Endothelial cell of umbilical vein (primary cell): ENCODE measurements at regions not wholly inside any gene's neighbourhood (a gene's known extent, or its start where the extent isn't known, plus 50 kb on each side); places are given as distances from the start of the nearest gene placed in this dataset.

Source experiments
- BruUV-seq: library from RNA; stranded (reverse); fragments of 400-500 nt; replicated peaks from 2 replicates; lab custom pipeline; 2021; lab: Mats Ljungman, UMichigan
- CTCF ChIA-PET: fragments of 300-600, 350-600 bp; sonication (Branson Sonifier 250); formaldehyde crosslinking; loops from one replicate; lab custom pipeline; 2021; ENCODE audit warnings: antibody characterized with exemption, inconsistent platforms; lab: Charles Lee
- POLR2A ChIA-PET: fragments of 300-600, 350-600 bp; sonication (Branson Sonifier 250); formaldehyde crosslinking; loops from one replicate; lab custom pipeline; 2021; ENCODE audit warnings: antibody characterized with exemption, inconsistent platforms; lab: Charles Lee
- DNase-seq: peaks from one replicate; pipeline ENCODE4 v3.0.0-alpha.2; 2011; ENCODE audit warnings: low read depth, low spot score
- FAIRE-seq: peaks from 2 replicates; lab custom pipeline; 2011; peaks lifted over from hg19 to GRCh38; lab: Jason Lieb, UNC
- H2AFZ ChIP-seq: 2 replicates; pipeline ENCODE4 v1.6.0; 2012; ENCODE audit warnings: low read depth, low read length, control low read depth, inconsistent platforms
- H3K27ac ChIP-seq: 2 replicates; pipeline ENCODE4 v1.5.1; 2011; ENCODE audit warnings: low read depth, mild to moderate bottlenecking, control low read depth, low read length, moderate library complexity; ENCODE audit not compliant: insufficient read depth
- H3K27me3 ChIP-seq, 2 experiments: 2 replicates each; pipeline versions ENCODE4 v1.6.0 to v1.6.1; 2011; ENCODE audit warnings: low read length in 2 of 2, mixed read lengths in 1 of 2; ENCODE audit not compliant: control insufficient read depth in 2 of 2, insufficient read depth in 2 of 2
- H3K36me3 ChIP-seq, 2 experiments: 2 replicates in 1 of 2; 3 replicates in 1 of 2; pipeline ENCODE4 v1.5.1; 2011; ENCODE audit warnings: low read length in 2 of 2, mild to moderate bottlenecking in 1 of 2, moderate library complexity in 1 of 2; ENCODE audit not compliant: control insufficient read depth in 2 of 2, insufficient read depth in 2 of 2; ENCODE audit errors: extremely low read depth in 1 of 2
- H3K4me1 ChIP-seq: 3 replicates; pipeline ENCODE4 v1.5.1; 2011; ENCODE audit warnings: mild to moderate bottlenecking, low read length; ENCODE audit not compliant: control insufficient read depth, insufficient read depth; ENCODE audit errors: extremely low read depth
- H3K4me2 ChIP-seq: 2 replicates; pipeline ENCODE4 v1.6.1; 2011; ENCODE audit warnings: low read length, control low read depth, mixed read lengths; ENCODE audit not compliant: insufficient read depth
- H3K4me3 ChIP-seq, 3 experiments: fragments of 200-600 bp in 1 of 3; sonication (generic), shearing (Covaris generic) in 1 of 3; replicated peaks in 1 of 3; 2 replicates each; pipeline ENCODE4 v1.5.1; 2011 to 2016; ENCODE audit warnings: control low read depth in 3 of 3, low read length in 3 of 3, mild to moderate bottlenecking in 2 of 3, inconsistent platforms in 1 of 3, low read depth in 1 of 3, moderate library complexity in 1 of 3; ENCODE audit not compliant: insufficient read depth in 1 of 3
- H3K79me2 ChIP-seq: 2 replicates; pipeline ENCODE4 v1.6.0; 2012; ENCODE audit warnings: low read length, inconsistent platforms; ENCODE audit not compliant: control insufficient read depth, insufficient read depth
- H3K9ac ChIP-seq: replicated peaks from 2 replicates; pipeline ENCODE3; 2011; ENCODE audit warnings: low read length, control low read depth; ENCODE audit not compliant: insufficient read depth; ENCODE audit errors: extremely low read depth
- H3K9me1 ChIP-seq: replicated peaks from 3 replicates; pipeline ENCODE4 v1.6.0; 2011; ENCODE audit warnings: mild to moderate bottlenecking, low read length; ENCODE audit not compliant: control insufficient read depth, insufficient read depth; ENCODE audit errors: extremely low read depth
- H3K9me3 ChIP-seq: replicated peaks from 2 replicates; pipeline ENCODE4 v1.5.1; 2012; ENCODE audit warnings: low read length, inconsistent platforms; ENCODE audit not compliant: control insufficient read depth, insufficient read depth
- H4K20me1 ChIP-seq: replicated peaks from 2 replicates; pipeline ENCODE3; 2011; ENCODE audit warnings: mild to moderate bottlenecking, low read length; ENCODE audit not compliant: control insufficient read depth, insufficient read depth; ENCODE audit errors: extremely low read depth
- CTCF ChIP-seq, 2 donors: IDR thresholded peaks; 1 replicate in 1 of 2; 2 replicates in 1 of 2; pipeline ENCODE4 v1.5.1; 2011; ENCODE audit warnings: low read length in 2 of 2, mild to moderate bottlenecking in 2 of 2, moderate library complexity in 2 of 2, control low read depth in 1 of 2, inconsistent platforms in 1 of 2, low read depth in 1 of 2; ENCODE audit not compliant: insufficient read depth in 1 of 2; ENCODE audit errors: extremely low read depth in 1 of 2
- EZH2 ChIP-seq: IDR thresholded peaks from 2 replicates; pipeline ENCODE4 v1.6.1; 2012; ENCODE audit warnings: borderline replicate concordance, low read depth, mild to moderate bottlenecking, moderate library complexity, low read length, inconsistent platforms; ENCODE audit not compliant: severe bottlenecking
- FOS ChIP-seq: IDR thresholded peaks from 2 replicates; pipeline ENCODE4 v1.6.1; 2011; ENCODE audit warnings: mild to moderate bottlenecking, low read length, moderate library complexity, borderline replicate concordance; ENCODE audit not compliant: insufficient read depth
- GATA2 ChIP-seq: IDR thresholded peaks from 2 replicates; pipeline ENCODE4 v1.7.0; 2011; ENCODE audit warnings: low read depth, mild to moderate bottlenecking, moderate library complexity, mixed read lengths, low read length; ENCODE audit not compliant: insufficient read length, insufficient read depth
- JUN ChIP-seq: IDR thresholded peaks from 2 replicates; pipeline ENCODE4 v1.6.1; 2011; ENCODE audit warnings: borderline replicate concordance, low read depth; ENCODE audit not compliant: insufficient read length, insufficient read depth
- MAX ChIP-seq: IDR thresholded peaks from 2 replicates; pipeline ENCODE4 v1.6.1; 2011; ENCODE audit not compliant: insufficient read depth, insufficient read length
- MYC ChIP-seq: IDR thresholded peaks from one replicate; pipeline ENCODE4 v1.6.1; 2011; ENCODE audit warnings: mild to moderate bottlenecking, low read depth, low read length
- POLR2A ChIP-seq: IDR thresholded peaks from 2 replicates; pipeline ENCODE4 v1.6.1; 2012; ENCODE audit warnings: low read depth, mild to moderate bottlenecking, control low read depth, low read length
- POLR2AphosphoS5 ChIP-seq: IDR thresholded peaks from 2 replicates; pipeline ENCODE4 v1.6.1; 2012; ENCODE audit warnings: low read depth, mild to moderate bottlenecking, control low read depth, low read length, moderate library complexity; ENCODE audit not compliant: insufficient read depth
- dilution Hi-C: fragments of 300-500 bp; cut with MboI; formaldehyde crosslinking; loops from one replicate; pipeline ENCODE4 v1.15.0; 2019; ENCODE audit warnings: low sequenced_read_pairs; ENCODE audit not compliant: extremely low pct_ligation_motif_present
- intact Hi-C: fragments of 100-400 bp; cut with micrococcal nuclease; formaldehyde crosslinking; loops from one replicate; pipeline ENCODE4 v1.10.0; 2022

- TF ChIP-seq JUN (no peak), MAX (no peak), EZH2 (no peak), POLR2AphosphoS5 (no peak), GATA2 (no peak), POLR2A (no peak), MYC (no peak), FOS (no peak), CTCF (IDR thresholded peaks at IDR 0.05; ENCODE audit: extremely low read depth in 1 of 2, insufficient read depth in 1 of 2, low read depth in 1 of 2, low read length in 2 of 2) (no peak)
- no peak overlapping the region for H3K9ac ChIP-seq
- no peak overlapping the region for H3K4me2 ChIP-seq
- ChIA-PET CTCF (interaction anchor here (1.3 to 5.1 kb wide), 2 partner anchors 92 to 264 kb away, joined by 3 to 29 read pairs; no protein-coding TSS in a partner anchor), POLR2A (interaction anchor here (0.7 kb wide), 1 partner anchor 54 kb away, joined by 5 read pairs; no protein-coding TSS in a partner anchor)
- no peaks in the 10 kb centered on the region for H3K36me3 ChIP-seq
- H3K27ac ChIP-seq = no peak overlapping the region
- FAIRE-seq (no peak), DNase-seq (no peak)
- dilution Hi-C loops (no loop called here), intact Hi-C loops (no loop called here)
- no peaks in the 10 kb centered on the region for H3K9me1 ChIP-seq
- H2AFZ ChIP-seq = no peak overlapping the region
- H3K27me3 ChIP-seq = no peaks in the 10 kb centered on the region
- no peaks in the 10 kb centered on the region for H4K20me1 ChIP-seq
- peaks cover 38% of the 10 kb centered on the region for H3K4me1 ChIP-seq
- BruUV-seq = no TSS peak
- H3K4me3 ChIP-seq = no peak overlapping the region
- no peaks in the 10 kb centered on the region for H3K9me3 ChIP-seq
- no peaks in the 10 kb centered on the region for H3K79me2 ChIP-seq
Observed at GRCh38 chr6:30823534-30823865, 60.8 kb upstream of the DDR1 start.
